Tibial nerve (tissue), 4 donors: ENCODE measurements at regions not wholly inside any gene's neighbourhood (a gene's known extent, or its start where the extent isn't known, plus 50 kb on each side); places are given as distances from the start of the nearest gene placed in this dataset.

Source experiments
- CTCF ChIP-seq, 5 experiments: fragments of 200-600 bp in 3 of 5; fragments of 450-650 bp in 2 of 5; sonication (generic) in 3 of 5; IDR thresholded peaks; one replicate each; pipeline ENCODE4 v1.5.1; 2016 to 2019; ENCODE audit warnings: antibody characterized with exemption in 5 of 5, mild to moderate bottlenecking in 3 of 5, moderate library complexity in 2 of 5
- EP300 ChIP-seq, 2 donors: sonication (generic); formaldehyde crosslinking; IDR thresholded peaks; one replicate each; pipeline ENCODE4 v1.6.1; 2017; ENCODE audit warnings: antibody characterized with exemption in 2 of 2, mild to moderate bottlenecking in 1 of 2
- POLR2A ChIP-seq, 2 donors: fragments of 450-650 bp; IDR thresholded peaks; one replicate each; pipeline ENCODE4 v1.6.1; 2017; ENCODE audit warnings: antibody characterized with exemption in 2 of 2, mild to moderate bottlenecking in 2 of 2, moderate library complexity in 2 of 2

- TF ChIP-seq POLR2A (IDR thresholded peaks at IDR 0.05) (no peak), CTCF (IDR thresholded peaks at IDR 0.05) (no peak), EP300 (IDR thresholded peaks at IDR 0.05) (no peak)
Observed at GRCh38 chr9:82131072-82131471, 142.5 kb downstream of the SPATA31D1 start.
